SK-N-SH treated with all-trans-retinoic acid at 6 μM for 48 hours (cell line): ENCODE measurements at regions not wholly inside any gene's neighbourhood (a gene's known extent, or its start where the extent isn't known, plus 50 kb on each side); places are given as distances from the start of the nearest gene placed in this dataset.

ENCODE experiments used
- ATAC-seq: fragments of 200-7000 bp; cut with Tn5 transposase; 3 replicates; pipeline ENCODE4 v1.9.1; 2020; ENCODE audit warnings: mild to moderate bottlenecking, moderate library complexity
- ARNTL ChIP-seq: fragments of 450-650 bp; formaldehyde crosslinking; IDR thresholded peaks from 2 replicates; pipeline ENCODE4 v1.5.0; 2020; ENCODE audit warnings: low read depth, mild to moderate bottlenecking, moderate library complexity, borderline replicate concordance
- BACH2 ChIP-seq: fragments of 250-450 bp; sonication (Bioruptor Pico); IDR thresholded peaks from 2 replicates; pipeline ENCODE4 v1.9.0; 2021; ENCODE audit warnings: mild to moderate bottlenecking, borderline replicate concordance
- CSDC2 ChIP-seq: fragments of 250-450 bp; sonication (Bioruptor Pico); IDR thresholded peaks from 2 replicates; pipeline ENCODE4 v1.5.0; 2020; ENCODE audit warnings: mild to moderate bottlenecking, moderate library complexity
- GLIS3 ChIP-seq: fragments of 250-450 bp; sonication (Bioruptor Pico); IDR thresholded peaks from 2 replicates; pipeline ENCODE4 v1.5.0; 2020; ENCODE audit warnings: mild to moderate bottlenecking, moderate library complexity
- ISL1 ChIP-seq: fragments of 250-450 bp; sonication (Bioruptor Pico); IDR thresholded peaks from 2 replicates; pipeline ENCODE4 v2.1.2; 2022; ENCODE audit warnings: mild to moderate bottlenecking, moderate library complexity
- SNAI2 ChIP-seq: fragments of 250-450 bp; sonication (Bioruptor Pico); IDR thresholded peaks from 2 replicates; pipeline ENCODE4 v1.5.0; 2020; ENCODE audit warnings: mild to moderate bottlenecking, moderate library complexity
- TCF4 ChIP-seq: fragments of 250-450 bp; sonication (Bioruptor Pico); IDR thresholded peaks from 2 replicates; pipeline ENCODE4 v1.8.0; 2021; ENCODE audit warnings: mild to moderate bottlenecking, moderate library complexity, borderline replicate concordance
- TOX ChIP-seq: fragments of 250-450 bp; sonication (Bioruptor Pico); IDR thresholded peaks from 2 replicates; pipeline ENCODE4 v1.8.0; 2021; ENCODE audit warnings: mild to moderate bottlenecking, moderate library complexity, borderline replicate concordance
- ZC3H10 ChIP-seq: fragments of 250-450 bp; sonication (Bioruptor Pico); IDR thresholded peaks from 2 replicates; pipeline ENCODE4 v1.5.1; 2021; ENCODE audit warnings: mild to moderate bottlenecking, moderate library complexity
- ZFP30 ChIP-seq: fragments of 450-650 bp; formaldehyde crosslinking; IDR thresholded peaks from 2 replicates; pipeline ENCODE4 v1.5.0; 2022; ENCODE audit warnings: mild to moderate bottlenecking, moderate library complexity
- ZNF565 ChIP-seq: fragments of 450-650 bp; formaldehyde crosslinking; conservative IDR thresholded peaks from 2 replicates; pipeline ENCODE4 v1.5.0; 2020; ENCODE audit warnings: low read depth, mild to moderate bottlenecking, moderate library complexity
- ZNF70 ChIP-seq: fragments of 450-650 bp; formaldehyde crosslinking; IDR thresholded peaks from 2 replicates; pipeline ENCODE4 v1.5.0; 2020; ENCODE audit warnings: mild to moderate bottlenecking, moderate library complexity
- ZNF8 ChIP-seq: fragments of 450-650 bp; formaldehyde crosslinking; IDR thresholded peaks from 2 replicates; pipeline ENCODE4 v1.5.0; 2020; ENCODE audit warnings: mild to moderate bottlenecking, moderate library complexity
- TF ChIP-seq, protein P1 (sequence below): fragments of 250-450 bp; sonication (Bioruptor Pico); IDR thresholded peaks from 2 replicates; pipeline ENCODE4 v1.8.0; 2021; ENCODE audit warnings: low read depth, mild to moderate bottlenecking, moderate library complexity, borderline replicate concordance
- TF ChIP-seq, protein P2 (sequence below): fragments of 250-450 bp; sonication (Bioruptor Pico); IDR thresholded peaks from 2 replicates; pipeline ENCODE4 v1.8.0; 2020; ENCODE audit warnings: mild to moderate bottlenecking, moderate library complexity, borderline replicate concordance
- TF ChIP-seq, protein P3 (sequence below): fragments of 250-450 bp; sonication (Bioruptor Pico); IDR thresholded peaks from 2 replicates; pipeline ENCODE4 v1.5.0; 2020; ENCODE audit warnings: mild to moderate bottlenecking, moderate library complexity
- TF ChIP-seq, protein P4 (sequence below): fragments of 250-450 bp; sonication (Bioruptor Pico); IDR thresholded peaks from 2 replicates; pipeline ENCODE4 v1.5.1; 2020; ENCODE audit warnings: low read depth, mild to moderate bottlenecking, moderate library complexity
- TF ChIP-seq, protein P5 (sequence below): fragments of 250-450 bp; sonication (Bioruptor Pico); IDR thresholded peaks from 2 replicates; pipeline ENCODE4 v1.5.1; 2021; ENCODE audit warnings: mild to moderate bottlenecking, moderate library complexity

DNA sequence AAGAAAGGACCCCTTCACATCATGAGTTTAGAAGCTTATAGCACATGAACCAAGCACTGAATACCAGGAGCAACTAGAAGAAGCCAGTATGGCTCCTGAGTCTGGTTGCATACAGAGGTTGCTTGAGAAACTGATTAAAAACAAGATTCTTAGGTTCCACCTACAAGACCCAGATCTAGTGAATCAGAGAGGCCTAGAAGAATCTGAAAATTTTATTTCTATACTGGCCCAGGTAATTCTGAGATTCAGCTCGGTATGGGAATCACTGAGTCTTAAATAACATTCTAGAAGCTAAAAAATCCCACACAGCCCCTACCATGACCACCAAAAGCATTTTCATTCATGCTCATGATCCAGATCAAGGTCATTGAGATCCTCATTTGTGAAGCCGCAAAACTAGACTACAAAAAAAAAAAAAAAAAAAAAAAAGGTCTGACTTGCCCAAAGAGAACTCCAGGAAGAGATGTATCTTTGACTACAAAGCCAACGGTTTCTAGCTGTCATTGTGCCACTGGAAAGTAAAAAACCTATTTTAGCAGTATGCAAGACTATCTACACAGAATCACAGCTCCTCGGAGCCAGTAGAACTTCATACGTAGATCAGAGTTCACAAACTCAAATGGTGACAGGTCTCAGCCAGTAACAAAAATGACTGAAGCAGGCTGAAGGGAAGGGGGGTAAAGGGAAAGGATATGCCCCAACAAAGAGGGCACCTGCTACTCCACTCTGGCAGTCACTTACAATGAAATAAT, 168.4 kb upstream of the EGLN3 start:
- TF ChIP-seq, protein P1, sequence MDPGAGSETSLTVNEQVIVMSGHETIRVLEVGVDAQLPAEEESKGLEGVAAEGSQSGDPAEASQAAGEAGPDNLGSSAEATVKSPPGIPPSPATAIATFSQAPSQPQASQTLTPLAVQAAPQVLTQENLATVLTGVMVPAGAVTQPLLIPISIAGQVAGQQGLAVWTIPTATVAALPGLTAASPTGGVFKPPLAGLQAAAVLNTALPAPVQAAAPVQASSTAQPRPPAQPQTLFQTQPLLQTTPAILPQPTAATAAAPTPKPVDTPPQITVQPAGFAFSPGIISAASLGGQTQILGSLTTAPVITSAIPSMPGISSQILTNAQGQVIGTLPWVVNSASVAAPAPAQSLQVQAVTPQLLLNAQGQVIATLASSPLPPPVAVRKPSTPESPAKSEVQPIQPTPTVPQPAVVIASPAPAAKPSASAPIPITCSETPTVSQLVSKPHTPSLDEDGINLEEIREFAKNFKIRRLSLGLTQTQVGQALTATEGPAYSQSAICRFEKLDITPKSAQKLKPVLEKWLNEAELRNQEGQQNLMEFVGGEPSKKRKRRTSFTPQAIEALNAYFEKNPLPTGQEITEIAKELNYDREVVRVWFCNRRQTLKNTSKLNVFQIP (CRISPR knock-in tag): no peak
- TF ChIP-seq ZNF8 (CRISPR knock-in tag): no peak
- no peak for TF ChIP-seq ARNTL (CRISPR knock-in tag)
- TF ChIP-seq TOX: no peak
- TF ChIP-seq, all 23 proteins: peak for 0
- ATAC-seq: no peak

DNA sequence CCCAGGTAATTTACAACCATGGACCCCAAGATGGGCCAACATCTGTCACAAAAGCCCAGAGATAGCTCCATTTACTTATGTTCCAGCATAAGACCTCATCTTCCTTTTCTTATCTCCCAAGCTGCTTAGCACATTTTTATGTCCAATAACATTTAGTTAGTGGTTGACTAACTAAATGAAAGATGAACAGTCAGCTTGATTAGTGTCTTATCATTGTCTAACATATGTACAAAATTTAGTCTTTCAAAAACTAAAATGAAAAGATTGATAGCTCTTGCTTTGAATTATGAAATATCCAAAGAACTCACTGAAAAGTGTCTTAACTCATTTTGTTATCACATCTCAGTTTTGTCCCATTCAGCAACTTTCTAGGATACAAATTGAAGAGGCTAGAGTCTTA, 163.1 kb upstream of the EGLN3 start:
- TF ChIP-seq ZFP30 (CRISPR knock-in tag) (no peak), BACH2 (CRISPR knock-in tag) (no peak), ZNF565 (CRISPR knock-in tag) (no peak), ISL1 (peak; percentile 39; the same call in 1 of the 2 replicates)
- no peak for ATAC-seq

DNA sequence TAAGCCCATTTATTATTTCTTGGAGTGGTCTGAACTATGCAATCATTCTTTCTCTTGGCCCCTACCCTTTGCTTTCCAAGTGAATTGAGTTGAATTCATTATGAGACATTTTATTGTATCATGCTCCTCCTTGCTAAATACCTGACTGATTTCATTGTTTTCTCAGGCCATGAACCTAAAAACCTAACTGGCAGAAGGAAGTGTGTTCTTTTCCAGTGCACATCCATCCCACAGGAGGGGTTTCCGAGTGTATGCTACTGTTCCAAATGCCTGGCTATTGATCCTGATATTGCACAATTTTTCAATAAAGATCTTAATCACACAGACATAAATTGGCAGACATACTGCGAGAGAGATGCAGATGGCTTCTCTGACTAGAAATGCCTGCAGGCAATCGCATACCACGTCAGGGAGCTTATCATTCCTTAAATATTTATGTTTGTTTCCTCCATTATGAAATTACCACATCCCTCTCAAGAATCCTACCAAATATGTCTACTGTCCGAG, 162.2 kb upstream of the EGLN3 start:
- ATAC-seq: peak; percentile 72

DNA sequence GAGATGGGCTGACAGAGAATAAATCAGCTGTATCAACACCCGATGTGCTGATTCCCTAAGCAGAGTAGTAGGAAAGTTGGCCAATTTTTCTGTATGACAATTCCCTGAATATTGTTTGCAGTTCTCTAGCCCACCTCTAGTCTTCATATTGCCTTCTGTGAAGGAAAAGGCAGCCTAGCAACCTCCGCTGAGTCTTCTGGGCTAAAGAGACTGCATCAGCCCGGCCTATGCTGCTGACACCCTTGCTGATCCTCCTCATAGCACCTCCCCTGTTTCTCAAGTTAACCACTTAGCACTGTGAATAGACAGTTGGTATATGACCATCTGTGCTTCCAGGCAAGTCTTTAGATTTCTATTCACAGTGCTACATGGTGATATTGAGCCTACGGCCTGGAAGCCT, 161.1 kb upstream of the EGLN3 start:
- no peak for TF ChIP-seq TOX
- TF ChIP-seq, protein P2, sequence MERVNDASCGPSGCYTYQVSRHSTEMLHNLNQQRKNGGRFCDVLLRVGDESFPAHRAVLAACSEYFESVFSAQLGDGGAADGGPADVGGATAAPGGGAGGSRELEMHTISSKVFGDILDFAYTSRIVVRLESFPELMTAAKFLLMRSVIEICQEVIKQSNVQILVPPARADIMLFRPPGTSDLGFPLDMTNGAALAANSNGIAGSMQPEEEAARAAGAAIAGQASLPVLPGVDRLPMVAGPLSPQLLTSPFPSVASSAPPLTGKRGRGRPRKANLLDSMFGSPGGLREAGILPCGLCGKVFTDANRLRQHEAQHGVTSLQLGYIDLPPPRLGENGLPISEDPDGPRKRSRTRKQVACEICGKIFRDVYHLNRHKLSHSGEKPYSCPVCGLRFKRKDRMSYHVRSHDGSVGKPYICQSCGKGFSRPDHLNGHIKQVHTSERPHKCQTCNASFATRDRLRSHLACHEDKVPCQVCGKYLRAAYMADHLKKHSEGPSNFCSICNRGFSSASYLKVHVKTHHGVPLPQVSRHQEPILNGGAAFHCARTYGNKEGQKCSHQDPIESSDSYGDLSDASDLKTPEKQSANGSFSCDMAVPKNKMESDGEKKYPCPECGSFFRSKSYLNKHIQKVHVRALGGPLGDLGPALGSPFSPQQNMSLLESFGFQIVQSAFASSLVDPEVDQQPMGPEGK (CRISPR knock-in tag): no peak
- no peak for TF ChIP-seq SNAI2
- TF ChIP-seq GLIS3 (CRISPR knock-in tag): no peak
- TF ChIP-seq, protein P3, sequence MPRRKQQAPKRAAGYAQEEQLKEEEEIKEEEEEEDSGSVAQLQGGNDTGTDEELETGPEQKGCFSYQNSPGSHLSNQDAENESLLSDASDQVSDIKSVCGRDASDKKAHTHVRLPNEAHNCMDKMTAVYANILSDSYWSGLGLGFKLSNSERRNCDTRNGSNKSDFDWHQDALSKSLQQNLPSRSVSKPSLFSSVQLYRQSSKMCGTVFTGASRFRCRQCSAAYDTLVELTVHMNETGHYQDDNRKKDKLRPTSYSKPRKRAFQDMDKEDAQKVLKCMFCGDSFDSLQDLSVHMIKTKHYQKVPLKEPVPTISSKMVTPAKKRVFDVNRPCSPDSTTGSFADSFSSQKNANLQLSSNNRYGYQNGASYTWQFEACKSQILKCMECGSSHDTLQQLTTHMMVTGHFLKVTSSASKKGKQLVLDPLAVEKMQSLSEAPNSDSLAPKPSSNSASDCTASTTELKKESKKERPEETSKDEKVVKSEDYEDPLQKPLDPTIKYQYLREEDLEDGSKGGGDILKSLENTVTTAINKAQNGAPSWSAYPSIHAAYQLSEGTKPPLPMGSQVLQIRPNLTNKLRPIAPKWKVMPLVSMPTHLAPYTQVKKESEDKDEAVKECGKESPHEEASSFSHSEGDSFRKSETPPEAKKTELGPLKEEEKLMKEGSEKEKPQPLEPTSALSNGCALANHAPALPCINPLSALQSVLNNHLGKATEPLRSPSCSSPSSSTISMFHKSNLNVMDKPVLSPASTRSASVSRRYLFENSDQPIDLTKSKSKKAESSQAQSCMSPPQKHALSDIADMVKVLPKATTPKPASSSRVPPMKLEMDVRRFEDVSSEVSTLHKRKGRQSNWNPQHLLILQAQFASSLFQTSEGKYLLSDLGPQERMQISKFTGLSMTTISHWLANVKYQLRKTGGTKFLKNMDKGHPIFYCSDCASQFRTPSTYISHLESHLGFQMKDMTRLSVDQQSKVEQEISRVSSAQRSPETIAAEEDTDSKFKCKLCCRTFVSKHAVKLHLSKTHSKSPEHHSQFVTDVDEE (CRISPR knock-in tag): no peak
- ATAC-seq: peak; percentile 40; the same call in 1 of the 3 replicates

More for the DNA sequence above, 162.2 kb upstream of the EGLN3 start:
- TF ChIP-seq ISL1 (peak; percentile 69), TCF4 (CRISPR knock-in tag) (peak; percentile 65), ZC3H10 (CRISPR knock-in tag) (no peak)
- TF ChIP-seq, protein P3 (CRISPR knock-in tag): peak; percentile 58; the same call in 1 of the 2 replicates
- TF ChIP-seq, all 23 proteins: peak for 3

DNA sequence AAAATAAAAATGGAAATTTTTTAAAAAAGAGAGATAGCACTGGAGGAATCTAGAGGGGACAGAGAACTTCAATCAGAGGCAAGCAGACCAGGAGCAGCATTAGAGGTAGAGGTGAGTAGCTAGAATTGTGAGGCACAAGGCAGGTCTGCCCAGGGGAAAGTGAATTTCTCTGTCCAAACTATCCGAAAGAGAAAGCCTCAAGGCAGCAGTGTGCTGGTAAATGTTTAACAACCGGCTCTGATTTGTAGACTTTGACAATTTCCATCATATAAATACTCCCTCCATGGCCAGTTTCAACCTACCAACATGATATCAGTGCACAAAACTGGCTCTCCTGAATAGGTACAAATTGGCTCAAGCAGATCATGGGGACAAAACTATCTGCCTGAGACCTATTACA, 160.6 kb upstream of the EGLN3 start:
- no peak for TF ChIP-seq ZNF8 (CRISPR knock-in tag)
- no peak for TF ChIP-seq TOX
- TF ChIP-seq, protein P4, sequence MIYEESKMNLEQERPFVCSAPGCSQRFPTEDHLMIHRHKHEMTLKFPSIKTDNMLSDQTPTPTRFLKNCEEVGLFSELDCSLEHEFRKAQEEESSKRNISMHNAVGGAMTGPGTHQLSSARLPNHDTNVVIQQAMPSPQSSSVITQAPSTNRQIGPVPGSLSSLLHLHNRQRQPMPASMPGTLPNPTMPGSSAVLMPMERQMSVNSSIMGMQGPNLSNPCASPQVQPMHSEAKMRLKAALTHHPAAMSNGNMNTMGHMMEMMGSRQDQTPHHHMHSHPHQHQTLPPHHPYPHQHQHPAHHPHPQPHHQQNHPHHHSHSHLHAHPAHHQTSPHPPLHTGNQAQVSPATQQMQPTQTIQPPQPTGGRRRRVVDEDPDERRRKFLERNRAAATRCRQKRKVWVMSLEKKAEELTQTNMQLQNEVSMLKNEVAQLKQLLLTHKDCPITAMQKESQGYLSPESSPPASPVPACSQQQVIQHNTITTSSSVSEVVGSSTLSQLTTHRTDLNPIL: no peak
- no peak for TF ChIP-seq ZNF565 (CRISPR knock-in tag)
- TF ChIP-seq, protein P2 (CRISPR knock-in tag): no peak
- no peak for TF ChIP-seq TCF4 (CRISPR knock-in tag)
- no peak for TF ChIP-seq ZC3H10 (CRISPR knock-in tag)
- TF ChIP-seq ZNF70 (CRISPR knock-in tag): no peak
- no peak for TF ChIP-seq GLIS3 (CRISPR knock-in tag)
- no peak for TF ChIP-seq CSDC2 (CRISPR knock-in tag)
- no peak for TF ChIP-seq ZFP30 (CRISPR knock-in tag)
- TF ChIP-seq, protein P5, sequence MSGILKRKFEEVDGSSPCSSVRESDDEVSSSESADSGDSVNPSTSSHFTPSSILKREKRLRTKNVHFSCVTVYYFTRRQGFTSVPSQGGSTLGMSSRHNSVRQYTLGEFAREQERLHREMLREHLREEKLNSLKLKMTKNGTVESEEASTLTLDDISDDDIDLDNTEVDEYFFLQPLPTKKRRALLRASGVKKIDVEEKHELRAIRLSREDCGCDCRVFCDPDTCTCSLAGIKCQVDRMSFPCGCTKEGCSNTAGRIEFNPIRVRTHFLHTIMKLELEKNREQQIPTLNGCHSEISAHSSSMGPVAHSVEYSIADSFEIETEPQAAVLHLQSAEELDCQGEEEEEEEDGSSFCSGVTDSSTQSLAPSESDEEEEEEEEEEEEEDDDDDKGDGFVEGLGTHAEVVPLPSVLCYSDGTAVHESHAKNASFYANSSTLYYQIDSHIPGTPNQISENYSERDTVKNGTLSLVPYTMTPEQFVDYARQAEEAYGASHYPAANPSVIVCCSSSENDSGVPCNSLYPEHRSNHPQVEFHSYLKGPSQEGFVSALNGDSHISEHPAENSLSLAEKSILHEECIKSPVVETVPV (CRISPR knock-in tag): no peak
- no peak for ATAC-seq
